Neural progenitor cell (in vitro differentiated cells): ENCODE measurements at regions not wholly inside any gene's neighbourhood (a gene's known extent, or its start where the extent isn't known, plus 50 kb on each side); places are given as distances from the start of the nearest gene placed in this dataset.
A peak's percentile ranks its signal among the peaks of the same experiment; 100 is the strongest.

Source experiments
- DNase-seq: peaks from one replicate; pipeline ENCODE4 v3.0.0-alpha.2; 2016; ENCODE audit warnings: low spot score
- H2AFZ ChIP-seq: fragments of 200-600 bp; sonication (generic); replicated peaks from 2 replicates; pipeline ENCODE4 v1.6.1; 2016; ENCODE audit warnings: antibody characterized with exemption
- H3F3A ChIP-seq: fragments of 200-600 bp; sonication (generic); 2 replicates; pipeline ENCODE4 v1.6.1; 2016; ENCODE audit warnings: antibody characterized with exemption, low read depth
- H3K27ac ChIP-seq: fragments of 200-600 bp; sonication (generic); 2 replicates; pipeline ENCODE4 v1.5.1; 2016; ENCODE audit warnings: mild to moderate bottlenecking
- H3K27me3 ChIP-seq: fragments of 200-600 bp; sonication (generic); 2 replicates; pipeline ENCODE4 v1.6.1; 2016; ENCODE audit warnings: mild to moderate bottlenecking, moderate library complexity
- H3K36me3 ChIP-seq: fragments of 200-600 bp; sonication (generic); 2 replicates; pipeline ENCODE4 v1.5.1; 2016
- H3K4me1 ChIP-seq: fragments of 200-600 bp; sonication (generic); 2 replicates; pipeline ENCODE4 v1.6.1; 2016; ENCODE audit warnings: mixed run types
- H3K4me2 ChIP-seq: fragments of 200-600 bp; sonication (generic); 2 replicates; pipeline ENCODE4 v1.6.1; 2016
- H3K4me3 ChIP-seq: fragments of 200-600 bp; sonication (generic); 2 replicates; pipeline ENCODE4 v1.5.1; 2016
- H3K79me2 ChIP-seq: fragments of 200-600 bp; sonication (generic); 2 replicates; pipeline ENCODE4 v1.6.1; 2016; ENCODE audit warnings: low read depth
- H3K9ac ChIP-seq: fragments of 200-600 bp; sonication (generic); 2 replicates; pipeline ENCODE4 v1.6.1; 2016
- H3K9me3 ChIP-seq: fragments of 200-600 bp; sonication (generic); 2 replicates; pipeline ENCODE4 v1.5.1; 2016; ENCODE audit warnings: low read depth
- H4K20me1 ChIP-seq: fragments of 200-600 bp; sonication (generic); 2 replicates; pipeline ENCODE4 v1.6.1; 2016; ENCODE audit warnings: low read depth
- H3K27ac Mint-ChIP-seq: 3 replicates; pipeline ENCODE4 v1.8.0; 2021; ENCODE audit warnings: mixed read lengths
- H3K27me3 Mint-ChIP-seq: 2 replicates; pipeline ENCODE4 v1.8.0; 2022; ENCODE audit warnings: low read depth, mild to moderate bottlenecking, inconsistent platforms, moderate library complexity, mixed read lengths; ENCODE audit not compliant: insufficient read depth
- H3K36me3 Mint-ChIP-seq: 3 replicates; pipeline ENCODE4 v1.8.0; 2021; ENCODE audit warnings: mixed read lengths
- H3K4me1 Mint-ChIP-seq: 3 replicates; pipeline ENCODE4 v1.8.0; 2021; ENCODE audit warnings: mixed read lengths
- H3K4me3 Mint-ChIP-seq: 3 replicates; pipeline ENCODE4 v1.8.0; 2021; ENCODE audit warnings: mild to moderate bottlenecking, moderate library complexity, mixed read lengths
- H3K9me3 Mint-ChIP-seq: 3 replicates; pipeline ENCODE4 v1.8.0; 2020; ENCODE audit warnings: mixed read lengths
- CTCF ChIP-seq: fragments of 200-600 bp; sonication (generic); IDR thresholded peaks from 2 replicates; pipeline ENCODE4 v1.5.1; 2017; ENCODE audit warnings: antibody characterized with exemption, mild to moderate bottlenecking
- EZH2 ChIP-seq: fragments of 200-600 bp; sonication (generic); IDR thresholded peaks from 2 replicates; pipeline ENCODE4 v1.6.1; 2017; ENCODE audit warnings: antibody characterized with exemption, mild to moderate bottlenecking, moderate library complexity
- EZH2phosphoT487 ChIP-seq: fragments of 200-600 bp; sonication (generic); IDR thresholded peaks from 2 replicates; pipeline ENCODE4 v1.6.1; 2017; ENCODE audit warnings: antibody characterized with exemption

DNA sequence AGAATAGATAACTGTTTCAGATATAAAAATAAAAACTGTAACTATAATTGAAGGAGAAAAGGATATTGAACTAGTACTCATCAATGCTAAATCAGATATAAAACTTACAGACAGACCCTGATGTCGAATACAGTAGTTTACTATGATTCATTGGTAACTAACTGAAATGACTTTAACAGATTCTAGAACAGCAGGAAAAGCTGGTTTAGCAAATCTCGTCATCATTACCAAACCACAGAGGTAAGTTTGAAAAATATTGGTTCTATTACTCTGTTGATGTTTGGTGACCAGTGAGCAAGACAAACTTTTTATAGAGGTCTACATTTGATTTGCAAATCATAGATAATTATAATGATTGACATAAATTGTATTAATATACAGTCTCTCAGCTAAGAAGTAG lies 551.4 kb upstream of the ADGRL3 start:
- Histone ChIP-seq H3K9me3 (no peaks in the 10 kb centered on the region), H2AFZ (no peak overlapping the region), H3K27ac (no peak overlapping the region), H3K4me3 (no peak overlapping the region), H3K36me3 (no peaks in the 10 kb centered on the region), H3K9ac (no peak overlapping the region), H3K4me1 (no peaks in the 10 kb centered on the region), H4K20me1 (no peaks in the 10 kb centered on the region), H3F3A (no peaks in the 10 kb centered on the region), H3K4me2 (no peak overlapping the region), H3K27me3 (no peaks in the 10 kb centered on the region), H3K79me2 (no peaks in the 10 kb centered on the region)
- Mint-ChIP-seq H3K9me3 (peaks cover 3% of the 10 kb centered on the region), H3K27me3 (no peaks in the 10 kb centered on the region), H3K4me3 (no peak overlapping the region), H3K4me1 (no peaks in the 10 kb centered on the region), H3K27ac (no peak overlapping the region), H3K36me3 (peaks cover 2% of the 10 kb centered on the region)
- no peak for DNase-seq
- TF ChIP-seq CTCF (no peak), EZH2phosphoT487 (no peak), EZH2 (no peak)

- no peak for TF ChIP-seq EZH2
- no peak for TF ChIP-seq EZH2phosphoT487
- no peak for TF ChIP-seq CTCF
- H3K4me1 ChIP-seq = no peaks in the 10 kb centered on the region
- no peaks in the 10 kb centered on the region for H3K79me2 ChIP-seq
- H2AFZ ChIP-seq = no peak overlapping the region
- no peak overlapping the region for H3K27ac ChIP-seq
- no peak overlapping the region for H3K9ac ChIP-seq
- H4K20me1 ChIP-seq = no peaks in the 10 kb centered on the region
- no peaks in the 10 kb centered on the region for H3K36me3 Mint-ChIP-seq
- no peak overlapping the region for H3K27ac Mint-ChIP-seq
- no peak for DNase-seq
- no peak overlapping the region for H3K4me2 ChIP-seq
- no peaks in the 10 kb centered on the region for H3K36me3 ChIP-seq
- H3K4me3 Mint-ChIP-seq = no peak overlapping the region
- no peaks in the 10 kb centered on the region for H3K9me3 ChIP-seq
- H3K27me3 ChIP-seq = no peaks in the 10 kb centered on the region
- no peaks in the 10 kb centered on the region for H3F3A ChIP-seq
- H3K4me3 ChIP-seq = no peak overlapping the region
- H3K9me3 Mint-ChIP-seq = no peaks in the 10 kb centered on the region
- no peaks in the 10 kb centered on the region for H3K4me1 Mint-ChIP-seq
- H3K27me3 Mint-ChIP-seq = no peaks in the 10 kb centered on the region
Observed at GRCh38 chr4:60652933-60653332, 547.2 kb upstream of the ADGRL3 start.

- H3K79me2 ChIP-seq = no peaks in the 10 kb centered on the region
- no peak for DNase-seq
- no peak for TF ChIP-seq EZH2
- TF ChIP-seq CTCF = no peak
- TF ChIP-seq EZH2phosphoT487 = no peak
- H3K27me3 Mint-ChIP-seq = peaks cover 2% of the 10 kb centered on the region
- no peaks in the 10 kb centered on the region for H3K36me3 ChIP-seq
- H2AFZ ChIP-seq = no peak overlapping the region
- no peak overlapping the region for H3K4me3 ChIP-seq
- H4K20me1 ChIP-seq = no peaks in the 10 kb centered on the region
- no peak overlapping the region for H3K9ac ChIP-seq
- no peaks in the 10 kb centered on the region for H3K4me1 Mint-ChIP-seq
- no peaks in the 10 kb centered on the region for H3K36me3 Mint-ChIP-seq
- H3K4me1 ChIP-seq = no peaks in the 10 kb centered on the region
- no peak overlapping the region for H3K27ac Mint-ChIP-seq
- H3K9me3 ChIP-seq = no peaks in the 10 kb centered on the region
- H3F3A ChIP-seq = no peaks in the 10 kb centered on the region
- no peak overlapping the region for H3K4me2 ChIP-seq
- H3K27ac ChIP-seq = no peak overlapping the region
- no peaks in the 10 kb centered on the region for H3K27me3 ChIP-seq
- peaks cover 4% of the 10 kb centered on the region for H3K9me3 Mint-ChIP-seq
- H3K4me3 Mint-ChIP-seq = no peak overlapping the region
Observed at GRCh38 chr4:60655356-60655755, 544.8 kb upstream of the ADGRL3 start.

DNA sequence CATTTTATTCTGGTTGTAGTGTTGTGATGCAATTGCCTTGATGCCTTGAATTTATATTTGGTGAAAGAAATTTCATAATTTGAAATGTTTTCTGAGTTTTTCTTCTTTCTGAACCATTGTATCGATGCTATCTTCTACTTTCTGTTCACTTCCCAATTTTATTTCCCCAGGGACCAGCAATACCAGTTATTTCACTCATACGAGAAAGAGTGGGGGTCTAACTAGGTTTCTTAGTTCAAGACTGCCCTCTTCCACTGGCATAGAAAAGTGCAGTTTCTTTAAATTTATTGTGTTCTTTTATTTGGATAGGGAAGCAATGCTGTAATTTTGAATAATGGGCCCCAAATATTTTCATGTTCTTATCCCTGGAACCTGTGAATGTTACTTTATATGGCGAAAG lies 544.0 kb upstream of the ADGRL3 start:
- TF ChIP-seq CTCF (peak; percentile 46), EZH2phosphoT487 (no peak)
- DNase-seq = no peak
- Histone ChIP-seq H3K27ac (no peak overlapping the region), H3K4me3 (no peak overlapping the region), H3F3A (no peaks in the 10 kb centered on the region), H3K4me2 (no peak overlapping the region), H3K27me3 (no peaks in the 10 kb centered on the region), H2AFZ (no peak overlapping the region), H4K20me1 (no peaks in the 10 kb centered on the region), H3K4me1 (no peaks in the 10 kb centered on the region), H3K36me3 (no peaks in the 10 kb centered on the region), H3K79me2 (no peaks in the 10 kb centered on the region), H3K9me3 (no peaks in the 10 kb centered on the region), H3K9ac (no peak overlapping the region)
- no peaks in the 10 kb centered on the region for H3K4me1 Mint-ChIP-seq
- peaks cover 2% of the 10 kb centered on the region for H3K27me3 Mint-ChIP-seq
- peaks cover 4% of the 10 kb centered on the region for H3K9me3 Mint-ChIP-seq
- H3K27ac Mint-ChIP-seq = no peak overlapping the region
- H3K36me3 Mint-ChIP-seq = no peaks in the 10 kb centered on the region
- no peak overlapping the region for H3K4me3 Mint-ChIP-seq
